Mammary epithelial cell (primary cell): ENCODE measurements at regions not wholly inside any gene's neighbourhood (a gene's known extent, or its start where the extent isn't known, plus 50 kb on each side); places are given as distances from the start of the nearest gene placed in this dataset.

Source experiments
- CTCF ChIP-seq, 2 donors: IDR thresholded peaks in 1 of 2; conservative IDR thresholded peaks in 1 of 2; 2 replicates each; pipeline ENCODE4 v1.5.1; 2011 to 2012; ENCODE audit warnings: inconsistent platforms in 2 of 2, low read length in 2 of 2, mild to moderate bottlenecking in 2 of 2, control low read depth in 1 of 2, low read depth in 1 of 2; ENCODE audit not compliant: insufficient read depth in 1 of 2; ENCODE audit errors: extremely low read depth in 1 of 2
- EZH2 ChIP-seq: IDR thresholded peaks from 2 replicates; pipeline ENCODE4 v1.6.1; 2012; ENCODE audit warnings: low read length, inconsistent platforms, borderline replicate concordance

- no peak for TF ChIP-seq CTCF (conservative IDR thresholded peaks at IDR 0.05 in 1 of 2, IDR thresholded peaks at IDR 0.05 in 1 of 2; ENCODE audit: extremely low read depth in 1 of 2, insufficient read depth in 1 of 2, low read depth in 1 of 2, low read length in 2 of 2)
- TF ChIP-seq EZH2: no peak
These were observed 147.4 kb downstream of the TEX36 start for GRCh38 chr10:125535559-125535958.
